Fibroblast of mammary gland (primary cell): ENCODE measurements at regions not wholly inside any gene's neighbourhood (a gene's known extent, or its start where the extent isn't known, plus 50 kb on each side); places are given as distances from the start of the nearest gene placed in this dataset.

Experiments
- DNase-seq: peaks from one replicate; pipeline ENCODE4 v3.0.0-alpha.2; 2010; ENCODE audit warnings: low read depth
- H3K4me3 ChIP-seq: 2 replicates; pipeline ENCODE4 v1.5.1; 2011; ENCODE audit warnings: low read depth, mild to moderate bottlenecking, low read length, moderate library complexity; ENCODE audit not compliant: control insufficient read depth
- TF ChIP-seq, protein P1 (sequence below): conservative IDR thresholded peaks from 2 replicates; pipeline ENCODE4 v1.5.1; 2011; ENCODE audit warnings: low read depth, low read length, inconsistent platforms; ENCODE audit not compliant: control insufficient read depth, insufficient read depth

GRCh38 chr22:48588151-48588877, 1239.4 kb downstream of the BRD1 start:
- no peak for DNase-seq
- TF ChIP-seq, protein P1, sequence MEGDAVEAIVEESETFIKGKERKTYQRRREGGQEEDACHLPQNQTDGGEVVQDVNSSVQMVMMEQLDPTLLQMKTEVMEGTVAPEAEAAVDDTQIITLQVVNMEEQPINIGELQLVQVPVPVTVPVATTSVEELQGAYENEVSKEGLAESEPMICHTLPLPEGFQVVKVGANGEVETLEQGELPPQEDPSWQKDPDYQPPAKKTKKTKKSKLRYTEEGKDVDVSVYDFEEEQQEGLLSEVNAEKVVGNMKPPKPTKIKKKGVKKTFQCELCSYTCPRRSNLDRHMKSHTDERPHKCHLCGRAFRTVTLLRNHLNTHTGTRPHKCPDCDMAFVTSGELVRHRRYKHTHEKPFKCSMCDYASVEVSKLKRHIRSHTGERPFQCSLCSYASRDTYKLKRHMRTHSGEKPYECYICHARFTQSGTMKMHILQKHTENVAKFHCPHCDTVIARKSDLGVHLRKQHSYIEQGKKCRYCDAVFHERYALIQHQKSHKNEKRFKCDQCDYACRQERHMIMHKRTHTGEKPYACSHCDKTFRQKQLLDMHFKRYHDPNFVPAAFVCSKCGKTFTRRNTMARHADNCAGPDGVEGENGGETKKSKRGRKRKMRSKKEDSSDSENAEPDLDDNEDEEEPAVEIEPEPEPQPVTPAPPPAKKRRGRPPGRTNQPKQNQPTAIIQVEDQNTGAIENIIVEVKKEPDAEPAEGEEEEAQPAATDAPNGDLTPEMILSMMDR = no peak
- no peak overlapping the region for H3K4me3 ChIP-seq

GRCh38 chr22:48587236-48587865, 1240.3 kb downstream of the BRD1 start:
- no peak for DNase-seq
- H3K4me3 ChIP-seq = no peak overlapping the region
- TF ChIP-seq, protein P1 = no peak

- DNase-seq = no peak
- TF ChIP-seq, protein P1 = no peak
- no peak overlapping the region for H3K4me3 ChIP-seq
Measured at GRCh38 chr22:48586799-48587185, 1240.9 kb downstream of the BRD1 start.

- TF ChIP-seq, protein P1 = no peak
- DNase-seq = no peak
- H3K4me3 ChIP-seq = no peak overlapping the region
Measured at GRCh38 chr22:48585916-48586798, 1241.5 kb downstream of the BRD1 start.

- TF ChIP-seq, protein P1 = no peak
Measured at GRCh38 chr22:48584170-48584569, 1243.5 kb downstream of the BRD1 start.

GRCh38 chr22:48581796-48582469, 1245.7 kb downstream of the BRD1 start:
- no peak for DNase-seq
- TF ChIP-seq, protein P1 = no peak
- H3K4me3 ChIP-seq = no peak overlapping the region

More at GRCh38 chr22:48584170-48584569, 1243.5 kb downstream of the BRD1 start:
- DNase-seq = no peak
- H3K4me3 ChIP-seq = no peak overlapping the region
